K562 (cell line): ENCODE measurements at regions not wholly inside any gene's neighbourhood (a gene's known extent, or its start where the extent isn't known, plus 50 kb on each side); places are given as distances from the start of the nearest gene placed in this dataset.

Experiments
- ATAC-seq: fragments of 200-7000 bp; cut with Tn5 transposase; 3 replicates; pipeline ENCODE4 v1.9.1; 2020; ENCODE audit warnings: moderate library complexity
- BruUV-seq: library from RNA; stranded (reverse); fragments of 400-500 nt; replicated peaks from 2 replicates; lab custom pipeline; 2021; lab: Mats Ljungman, UMichigan
- CTCF ChIA-PET: fragments of 300-600 bp; formaldehyde crosslinking; extraction: SDS; loops from one replicate; lab custom pipeline; 2021; ENCODE audit warnings: low intra/inter-chr PET ratio; lab: Yijun Ruan, JAX
- POLR2A ChIA-PET: fragments of 300-600, 350-650 bp; sonication (Branson Sonifier 250); formaldehyde crosslinking; extraction: SDS; loops from one replicate; lab custom pipeline; 2021; ENCODE audit warnings: antibody characterized with exemption, inconsistent platforms; lab: Yijun Ruan, JAX
- DNase-seq, 4 experiments: peaks; one replicate each; pipeline versions ENCODE4 v3.0.0 to v3.0.0-alpha.2; 2011 to 2018; ENCODE audit warnings: low spot score in 3 of 4, mixed read lengths in 3 of 4; ENCODE audit errors: extremely low read depth in 1 of 4
- FAIRE-seq: peaks from 2 replicates; lab custom pipeline; 2011; peaks lifted over from hg19 to GRCh38; lab: Jason Lieb, UNC
- H2AFZ ChIP-seq: 2 replicates; pipeline ENCODE4 v1.6.0; 2011; ENCODE audit warnings: low read depth, low read length, control low read depth, inconsistent platforms
- H3K27ac ChIP-seq: fragments of 200-600 bp; 3 replicates; pipeline ENCODE4 v1.8.0; 2011; ENCODE audit warnings: low read depth, mild to moderate bottlenecking, control low read depth, inconsistent platforms, low read length, moderate library complexity, mixed read lengths; ENCODE audit errors: extremely low read depth
- H3K27me3 ChIP-seq, 2 experiments: fragments of 300-600 bp in 1 of 2; 2 replicates in 1 of 2; 3 replicates in 1 of 2; pipeline versions ENCODE4 v1.6.0 to v1.8.0; 2011; ENCODE audit warnings: inconsistent platforms in 2 of 2, low read length in 2 of 2, mild to moderate bottlenecking in 1 of 2, mixed read lengths in 1 of 2, moderate library complexity in 1 of 2; ENCODE audit not compliant: control insufficient read depth in 2 of 2, insufficient read depth in 2 of 2
- H3K36me3 ChIP-seq: fragments of 300-600 bp; 3 replicates; pipeline ENCODE4 v1.8.0; 2011; ENCODE audit warnings: mild to moderate bottlenecking, low read length, inconsistent platforms; ENCODE audit not compliant: control insufficient read depth, insufficient read depth
- H3K4me1 ChIP-seq, 2 experiments: fragments of 200-600 bp in 1 of 2; replicated peaks in 1 of 2; 2 replicates in 1 of 2; 3 replicates in 1 of 2; pipeline versions ENCODE4 v1.5.1 to v1.8.0; 2011; ENCODE audit warnings: inconsistent platforms in 2 of 2, low read length in 2 of 2, mild to moderate bottlenecking in 1 of 2, mixed read lengths in 1 of 2, moderate library complexity in 1 of 2; ENCODE audit not compliant: control insufficient read depth in 2 of 2, insufficient read depth in 2 of 2
- H3K4me2 ChIP-seq: 2 replicates; pipeline ENCODE4 v1.6.1; 2011; ENCODE audit warnings: low read length, control low read depth, inconsistent platforms, mixed read lengths; ENCODE audit not compliant: insufficient read depth
- H3K4me3 ChIP-seq: fragments of 200-600 bp; sonication (generic), shearing (Covaris generic); 2 replicates; pipeline ENCODE4 v1.5.1; 2016; ENCODE audit warnings: control low read depth, inconsistent platforms
- H3K79me2 ChIP-seq: fragments of 200-600 bp; 3 replicates; pipeline ENCODE4 v1.8.0; 2011; ENCODE audit warnings: low read length, inconsistent platforms; ENCODE audit not compliant: control insufficient read depth, insufficient read depth
- H3K9ac ChIP-seq, 2 experiments: 2 replicates each; pipeline versions ENCODE4 v1.6.0 to v1.6.1; 2011; ENCODE audit warnings: low read depth in 2 of 2, low read length in 2 of 2, control low read depth in 1 of 2, inconsistent platforms in 1 of 2, mild to moderate bottlenecking in 1 of 2, mixed read lengths in 1 of 2; ENCODE audit not compliant: insufficient read depth in 1 of 2
- H3K9me1 ChIP-seq: one replicate; pipeline ENCODE4 v1.6.0; 2011; ENCODE audit warnings: inconsistent platforms, mild to moderate bottlenecking, low read length, moderate library complexity; ENCODE audit not compliant: control insufficient read depth, insufficient read depth
- H3K9me3 ChIP-seq: replicated peaks from 2 replicates; pipeline ENCODE4 v1.5.1; 2011; ENCODE audit warnings: low read depth, low read length, inconsistent platforms; ENCODE audit not compliant: control insufficient read depth, insufficient read depth
- H4K20me1 ChIP-seq: replicated peaks from 2 replicates; pipeline ENCODE4 v1.6.1; 2011; ENCODE audit warnings: low read length, inconsistent platforms, mixed read lengths; ENCODE audit not compliant: control insufficient read depth, insufficient read depth
- ATF7 ChIP-seq: fragments of 450-650 bp; IDR thresholded peaks from 2 replicates; pipeline ENCODE4 v1.7.1; 2014; ENCODE audit warnings: mild to moderate bottlenecking, moderate library complexity
- CTCF ChIP-seq, 3 experiments: IDR thresholded peaks in 2 of 3; conservative IDR thresholded peaks in 1 of 3; 2 replicates each; pipeline ENCODE4 v1.5.1; 2011 to 2012; ENCODE audit warnings: low read length in 3 of 3, mild to moderate bottlenecking in 3 of 3, control low read depth in 2 of 3, improper control_type of control experiment in 1 of 3, inconsistent platforms in 1 of 3, low read depth in 1 of 3, mixed read lengths in 1 of 3, moderate library complexity in 1 of 3; ENCODE audit not compliant: insufficient read depth in 2 of 3
- E4F1 ChIP-seq: fragments of 250-450 bp; sonication (Bioruptor Pico); IDR thresholded peaks from 2 replicates; pipeline ENCODE4 v1.5.0; 2021; ENCODE audit warnings: mild to moderate bottlenecking, borderline replicate concordance
- ID3 ChIP-seq, 2 experiments: fragments of 250-450 bp in 1 of 2; fragments of 450-650 bp in 1 of 2; sonication (Bioruptor Pico) in 1 of 2; IDR thresholded peaks; 2 replicates each; pipeline versions ENCODE4 v1.6.1 to v1.8.0; 2016 to 2021; ENCODE audit warnings: mild to moderate bottlenecking in 2 of 2, moderate library complexity in 2 of 2, missing compliant biosample characterization in 1 of 2, missing genetic modification characterization in 1 of 2
- KDM4B ChIP-seq, 2 experiments: fragments of 450-650 bp in 1 of 2; sonication (generic) in 1 of 2; IDR thresholded peaks; 2 replicates each; pipeline ENCODE4 v1.6.1; 2016 to 2017; ENCODE audit warnings: borderline replicate concordance in 2 of 2, antibody characterized with exemption in 1 of 2, low read depth in 1 of 2, mild to moderate bottlenecking in 1 of 2
- ZBTB7A ChIP-seq: IDR thresholded peaks from 2 replicates; pipeline ENCODE4 v1.6.1; 2011; ENCODE audit warnings: low read depth, mild to moderate bottlenecking, low read length, moderate library complexity, borderline replicate concordance; ENCODE audit not compliant: control insufficient read depth
- ZNF311 ChIP-seq: fragments of 250-450 bp; sonication (Bioruptor Pico); IDR thresholded peaks from 2 replicates; pipeline ENCODE4 v1.4.0; 2020; ENCODE audit warnings: mild to moderate bottlenecking, moderate library complexity
- WGBS: fragments of 100-300 bp; shearing (Covaris generic); methylation state at CpG from one replicate; pipeline ENCODE4 v1.1.6; 2016; ENCODE audit warnings: low coverage, mixed read lengths; ENCODE audit not compliant: insufficient coverage; ENCODE audit errors: missing lambda C conversion rate; 5-methylcytosine and 5-hydroxymethylcytosine counted together
- in situ Hi-C: fragments of 300-500 bp; cut with MboI; formaldehyde crosslinking; loops from 4 replicates; pipeline ENCODE4 v1.15.0; 2018; ENCODE audit warnings: inconsistent platforms, mixed read lengths
- intact Hi-C: fragments of 100-400 bp; cut with micrococcal nuclease; formaldehyde crosslinking; loops from 2 replicates; pipeline ENCODE4 v1.14.2; 2022

- TF ChIP-seq ID3 (CRISPR knock-in tag; IDR thresholded peaks at IDR 0.05) (no peak), ID3 (tag; IDR thresholded peaks at IDR 0.05) (no peak), ATF7 (no peak), ZBTB7A (no peak), KDM4B (IDR thresholded peaks at IDR 0.05; ENCODE audit: borderline replicate concordance in 2 of 2, low read depth in 1 of 2) (no peak), ZNF311 (no peak)
These were observed 56.5 kb upstream of the NTRK3 start (continued) for GRCh38 chr15:88312941-88313579.

- H4K20me1 ChIP-seq: no peaks in the 10 kb centered on the region
- no peak overlapping the region for H3K9ac ChIP-seq
- H3K9me3 ChIP-seq: no peaks in the 10 kb centered on the region
- H3K36me3 ChIP-seq: no peaks in the 10 kb centered on the region
- H2AFZ ChIP-seq: no peak overlapping the region
- CTCF ChIA-PET: no interaction called here
- 0 out of 6 replicates have a peak, but pooled peaks of 1 of the 3 experiments have one; percentile 5 for TF ChIP-seq CTCF (IDR thresholded peaks at IDR 0.05 in 2 of 3, conservative IDR thresholded peaks at IDR 0.05 in 1 of 3; ENCODE audit: insufficient read depth in 2 of 3, low read depth in 1 of 3, low read length in 3 of 3)
- no peak for TF ChIP-seq E4F1 (CRISPR knock-in tag)
- TF ChIP-seq, all 486 proteins: peak for 1
- Histone ChIP-seq H3K27me3 (0 out of 5 replicates have a peak, but pooled peaks cover 0 to 4% of the 10 kb centered on the region in 2 experiments), H3K9me1 (no peaks in the 10 kb centered on the region), H3K79me2 (no peaks in the 10 kb centered on the region), H3K4me3 (no peak overlapping the region), H3K4me2 (no peak overlapping the region), H3K4me1 (no peaks in the 10 kb centered on the region), H3K27ac (no peak overlapping the region)
- intact Hi-C loops (no loop called here), in situ Hi-C loops (no loop called here)
- 2% methylated on average over 3 of the region's 3 CpGs for WGBS
- ATAC-seq (no peak), FAIRE-seq (no peak), DNase-seq (no peak)
- POLR2A ChIA-PET: no interaction called here
- no TSS peak for BruUV-seq
These were observed 52.8 kb upstream of the NTRK3 start for GRCh38 chr15:88309363-88309762.
